GM23338 (cell line): ENCODE measurements at regions not wholly inside any gene's neighbourhood (a gene's known extent, or its start where the extent isn't known, plus 50 kb on each side); places are given as distances from the start of the nearest gene placed in this dataset.

Source experiments
- CREB1 ChIP-seq: fragments of 250-450 bp; sonication (Bioruptor Pico); IDR thresholded peaks from 2 replicates; pipeline ENCODE4 v1.5.0; 2020; ENCODE audit warnings: low read depth, mild to moderate bottlenecking, moderate library complexity
- CTCF ChIP-seq, 2 experiments: fragments of 200-600 bp in 1 of 2; sonication (generic) in 1 of 2; conservative IDR thresholded peaks; 2 replicates each; pipeline versions ENCODE4 v1.5.1 to v1.6.1; 2016 to 2017; ENCODE audit warnings: antibody characterized with exemption in 2 of 2, low read depth in 2 of 2, mild to moderate bottlenecking in 2 of 2, moderate library complexity in 1 of 2
- EZH2 ChIP-seq: fragments of 200-600 bp; sonication (generic); IDR thresholded peaks from one replicate; pipeline ENCODE4 v1.8.0; 2017; ENCODE audit warnings: antibody characterized with exemption, mild to moderate bottlenecking, low read depth; ENCODE audit not compliant: unreplicated experiment
- EZH2phosphoT487 ChIP-seq: fragments of 200-600 bp; sonication (generic); IDR thresholded peaks from one replicate; pipeline ENCODE4 v1.8.1; 2018; ENCODE audit warnings: antibody characterized with exemption; ENCODE audit not compliant: unreplicated experiment
- JUNB ChIP-seq: IDR thresholded peaks from one replicate; pipeline ENCODE4 v1.6.1; 2016; ENCODE audit warnings: antibody characterized with exemption; ENCODE audit not compliant: unreplicated experiment
- NANOG ChIP-seq: IDR thresholded peaks from 2 replicates; pipeline ENCODE4 v1.6.1; 2016; ENCODE audit warnings: antibody characterized with exemption, borderline replicate concordance
- POLR2AphosphoS5 ChIP-seq: IDR thresholded peaks from 2 replicates; pipeline ENCODE4 v1.6.1; 2016; ENCODE audit warnings: antibody characterized with exemption, low read depth
- REST ChIP-seq: IDR thresholded peaks from one replicate; pipeline ENCODE4 v1.6.1; 2018; ENCODE audit warnings: antibody characterized with exemption; ENCODE audit not compliant: unreplicated experiment
- ZNF331 ChIP-seq: fragments of 250-450 bp; sonication (Bioruptor Pico); IDR thresholded peaks from 2 replicates; pipeline ENCODE4 v1.5.0; 2020; ENCODE audit warnings: low read depth, mild to moderate bottlenecking, moderate library complexity

GRCh38 chr20:52263757-52264156, 72.2 kb upstream of the ZFP64 start:
- TF ChIP-seq POLR2AphosphoS5 = no peak
- no peak for TF ChIP-seq CTCF (conservative IDR thresholded peaks at IDR 0.05; ENCODE audit: low read depth in 2 of 2)
- TF ChIP-seq CREB1 (CRISPR knock-in tag) = no peak
- no peak for TF ChIP-seq ZNF331 (CRISPR knock-in tag)
- no peak for TF ChIP-seq REST
- no peak for TF ChIP-seq EZH2
- no peak for TF ChIP-seq EZH2phosphoT487
- TF ChIP-seq NANOG = no peak
- no peak for TF ChIP-seq JUNB
